ENCODE measurements at regions not wholly inside any gene's neighbourhood (a gene's known extent, or its start where the extent isn't known, plus 50 kb on each side); places are given as distances from the start of the nearest gene placed in this dataset.

DNA sequence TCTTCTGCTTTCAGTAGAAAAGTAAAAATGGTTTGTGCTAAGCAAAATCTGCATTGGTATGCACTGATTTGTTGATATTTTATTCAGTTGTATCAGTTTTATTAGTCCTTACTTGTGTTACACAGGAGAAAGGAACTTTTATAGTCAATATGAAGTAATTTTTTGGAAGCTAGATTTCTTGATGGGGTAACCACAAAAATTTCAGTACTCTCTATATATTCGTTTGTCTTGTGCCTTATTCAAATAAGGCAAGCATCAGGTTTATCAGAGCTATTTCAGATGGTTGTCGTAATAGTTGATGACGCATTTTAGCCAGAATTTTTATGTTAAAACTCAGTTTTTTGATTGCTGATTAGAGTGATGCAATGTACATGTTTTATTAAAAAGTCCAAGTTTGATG lies 50.7 kb upstream of the NIPA1 start:
- TF ChIP-seq POLR2A (IDR thresholded peaks at IDR 0.05), result no peak
- TF ChIP-seq, protein P1, sequence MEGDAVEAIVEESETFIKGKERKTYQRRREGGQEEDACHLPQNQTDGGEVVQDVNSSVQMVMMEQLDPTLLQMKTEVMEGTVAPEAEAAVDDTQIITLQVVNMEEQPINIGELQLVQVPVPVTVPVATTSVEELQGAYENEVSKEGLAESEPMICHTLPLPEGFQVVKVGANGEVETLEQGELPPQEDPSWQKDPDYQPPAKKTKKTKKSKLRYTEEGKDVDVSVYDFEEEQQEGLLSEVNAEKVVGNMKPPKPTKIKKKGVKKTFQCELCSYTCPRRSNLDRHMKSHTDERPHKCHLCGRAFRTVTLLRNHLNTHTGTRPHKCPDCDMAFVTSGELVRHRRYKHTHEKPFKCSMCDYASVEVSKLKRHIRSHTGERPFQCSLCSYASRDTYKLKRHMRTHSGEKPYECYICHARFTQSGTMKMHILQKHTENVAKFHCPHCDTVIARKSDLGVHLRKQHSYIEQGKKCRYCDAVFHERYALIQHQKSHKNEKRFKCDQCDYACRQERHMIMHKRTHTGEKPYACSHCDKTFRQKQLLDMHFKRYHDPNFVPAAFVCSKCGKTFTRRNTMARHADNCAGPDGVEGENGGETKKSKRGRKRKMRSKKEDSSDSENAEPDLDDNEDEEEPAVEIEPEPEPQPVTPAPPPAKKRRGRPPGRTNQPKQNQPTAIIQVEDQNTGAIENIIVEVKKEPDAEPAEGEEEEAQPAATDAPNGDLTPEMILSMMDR (IDR thresholded peaks at IDR 0.05), result no peak
